ENCODE measurements at regions not wholly inside any gene's neighbourhood (a gene's known extent, or its start where the extent isn't known, plus 50 kb on each side); places are given as distances from the start of the nearest gene placed in this dataset.

DNA sequence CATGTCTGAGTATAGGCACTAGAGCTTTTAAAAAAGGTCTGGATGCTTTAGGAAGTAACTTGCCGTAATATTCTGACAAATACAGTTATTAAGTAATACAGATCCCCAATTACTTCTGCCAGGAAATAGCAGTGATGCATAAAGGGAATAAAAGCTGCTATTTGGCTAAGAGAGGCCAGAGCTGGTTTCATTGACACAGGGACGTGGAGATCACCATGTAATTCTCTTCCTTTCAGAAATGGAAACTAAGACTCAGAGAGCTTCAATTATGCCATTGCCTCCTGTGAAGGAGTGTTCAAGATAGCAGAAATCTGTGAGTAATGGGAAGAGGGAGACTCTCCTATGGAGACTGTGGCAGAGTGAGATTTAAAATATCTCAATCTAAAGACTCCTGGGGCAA is 238.1 kb downstream of the SLITRK2 start:
- no peak overlapping the region for H2BK15ac ChIP-seq (ENCODE audit: low read depth, low read length)
- peaks cover 4% of the 10 kb centered on the region; the same call in 1 of the 2 replicates for H3K9me3 ChIP-seq (ENCODE audit: control insufficient read depth, insufficient read depth, low read length)
- H3K4me2 ChIP-seq (ENCODE audit: low read depth, low read length): no peak overlapping the region
- in situ Hi-C loops (cut with MboI; ENCODE audit: low sequenced_read_pairs): no loop called here
- H3K36me3 ChIP-seq (ENCODE audit: control insufficient read depth, insufficient read depth, low read length): no peaks in the 10 kb centered on the region
- H3K4me3 ChIP-seq (ENCODE audit: insufficient read depth, low read depth, low read length): no peak overlapping the region
- no peaks in the 10 kb centered on the region for H3K9me1 ChIP-seq (ENCODE audit: insufficient read depth, low read length)
- WGBS, 2 experiments (ENCODE audit: extremely low coverage in 2 of 2, insufficient read length in 1 of 2): no CpG with 5 or more reads among the region's 2 CpGs
- H4K91ac ChIP-seq (ENCODE audit: insufficient read depth, low read depth, low read length): no peak overlapping the region
- dilution Hi-C loops (cut with HindIII; ENCODE audit: low sequenced_read_pairs, unreplicated experiment): no loop called here
- no peak overlapping the region for H2AK5ac ChIP-seq (ENCODE audit: low read depth, low read length)
- CTCF ChIA-PET: no interaction called here
- H3K4ac ChIP-seq (ENCODE audit: low read depth, low read length): no peak overlapping the region
- H4K5ac ChIP-seq (ENCODE audit: low read depth, low read length): no peak overlapping the region
- no peaks in the 10 kb centered on the region for H4K20me1 ChIP-seq (ENCODE audit: insufficient read depth, low read length)
- no TSS peak for BruUV-seq (replicated peaks)
- no peak overlapping the region for H2AK9ac ChIP-seq (replicated peaks; ENCODE audit: low read depth, low read length, poor library complexity)
- H3K18ac ChIP-seq (ENCODE audit: low read depth, low read length): no peak overlapping the region
- H2BK120ac ChIP-seq (ENCODE audit: low read depth, low read length): no peak overlapping the region
- H3K27ac ChIP-seq (ENCODE audit: insufficient read depth, low read length): no peak overlapping the region
- no peaks in the 10 kb centered on the region for H3K79me1 ChIP-seq (ENCODE audit: low read depth in 1 of 2, low read length in 2 of 2)
- H2BK5ac ChIP-seq (ENCODE audit: low read depth, low read length, poor library complexity, severe bottlenecking): no peak overlapping the region
- H3K14ac ChIP-seq (replicated peaks; ENCODE audit: low read depth, low read length): no peak overlapping the region
- no peak overlapping the region for H2BK20ac ChIP-seq (ENCODE audit: low read depth, low read length)
- no peak overlapping the region for H3K56ac ChIP-seq (ENCODE audit: extremely low read depth, insufficient read depth, low read length)
- H3K4me1 ChIP-seq (ENCODE audit: control insufficient read depth, insufficient read depth, low read length): no peaks in the 10 kb centered on the region
- POLR2A ChIA-PET (ENCODE audit: unreplicated experiment): no interaction called here
- H2AFZ ChIP-seq (replicated peaks; ENCODE audit: low read length, poor library complexity): no peak overlapping the region
- no peak for DNase-seq
- no peak for TF ChIP-seq POLR2A (IDR thresholded peaks at IDR 0.05; ENCODE audit: low read depth, low read length)
- TF ChIP-seq RCOR1 (IDR thresholded peaks at IDR 0.05; ENCODE audit: insufficient replicate concordance, low read length): no peak
- TF ChIP-seq BHLHE40 (IDR thresholded peaks at IDR 0.05; ENCODE audit: low read depth, low read length): no peak
- no peak for TF ChIP-seq CHD1 (IDR thresholded peaks at IDR 0.05; ENCODE audit: low read depth, low read length)
- no peak for TF ChIP-seq NFE2L2 (IDR thresholded peaks at IDR 0.05; ENCODE audit: low read depth, low read length)
- no peak for TF ChIP-seq MAZ (IDR thresholded peaks at IDR 0.05; ENCODE audit: borderline replicate concordance, low read depth, low read length)
- TF ChIP-seq MXI1 (IDR thresholded peaks at IDR 0.05; ENCODE audit: borderline replicate concordance, low read depth, low read length): no peak
- no peak for TF ChIP-seq RAD21 (IDR thresholded peaks at IDR 0.05; ENCODE audit: low read length)
- TF ChIP-seq CEBPB (IDR thresholded peaks at IDR 0.05; ENCODE audit: low read depth, low read length): no peak
- TF ChIP-seq, protein P1, sequence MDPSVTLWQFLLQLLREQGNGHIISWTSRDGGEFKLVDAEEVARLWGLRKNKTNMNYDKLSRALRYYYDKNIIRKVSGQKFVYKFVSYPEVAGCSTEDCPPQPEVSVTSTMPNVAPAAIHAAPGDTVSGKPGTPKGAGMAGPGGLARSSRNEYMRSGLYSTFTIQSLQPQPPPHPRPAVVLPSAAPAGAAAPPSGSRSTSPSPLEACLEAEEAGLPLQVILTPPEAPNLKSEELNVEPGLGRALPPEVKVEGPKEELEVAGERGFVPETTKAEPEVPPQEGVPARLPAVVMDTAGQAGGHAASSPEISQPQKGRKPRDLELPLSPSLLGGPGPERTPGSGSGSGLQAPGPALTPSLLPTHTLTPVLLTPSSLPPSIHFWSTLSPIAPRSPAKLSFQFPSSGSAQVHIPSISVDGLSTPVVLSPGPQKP (IDR thresholded peaks at IDR 0.05; ENCODE audit: borderline replicate concordance, low read depth, low read length): no peak
- TF ChIP-seq SMC3 (IDR thresholded peaks at IDR 0.05; ENCODE audit: low read depth, low read length): no peak
- no peak for TF ChIP-seq RFX5 (IDR thresholded peaks at IDR 0.05; ENCODE audit: low read depth, low read length)
- TF ChIP-seq MAFK (IDR thresholded peaks at IDR 0.05; ENCODE audit: low read depth, low read length): no peak
- TF ChIP-seq, protein P2, sequence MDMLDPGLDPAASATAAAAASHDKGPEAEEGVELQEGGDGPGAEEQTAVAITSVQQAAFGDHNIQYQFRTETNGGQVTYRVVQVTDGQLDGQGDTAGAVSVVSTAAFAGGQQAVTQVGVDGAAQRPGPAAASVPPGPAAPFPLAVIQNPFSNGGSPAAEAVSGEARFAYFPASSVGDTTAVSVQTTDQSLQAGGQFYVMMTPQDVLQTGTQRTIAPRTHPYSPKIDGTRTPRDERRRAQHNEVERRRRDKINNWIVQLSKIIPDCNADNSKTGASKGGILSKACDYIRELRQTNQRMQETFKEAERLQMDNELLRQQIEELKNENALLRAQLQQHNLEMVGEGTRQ (IDR thresholded peaks at IDR 0.05; ENCODE audit: low read depth, low read length): no peak
- TF ChIP-seq FOS (IDR thresholded peaks at IDR 0.05; ENCODE audit: low read depth, low read length): no peak
- no peak overlapping the region for H3K9ac ChIP-seq (ENCODE audit: low read depth, low read length)
- intact Hi-C loops (cut with micrococcal nuclease): no loop called here
- no peak overlapping the region for H3K23ac ChIP-seq (ENCODE audit: low read depth, low read length)
- ATAC-seq (ENCODE audit: low read depth): no peak
- H3K27me3 ChIP-seq (ENCODE audit: control insufficient read depth, insufficient read depth, low read length): no peaks in the 10 kb centered on the region
- H4K8ac ChIP-seq (ENCODE audit: low read depth in 2 of 2, low read length in 2 of 2): no peak overlapping the region
